HG03565 (cell line): ENCODE measurements at regions not wholly inside any gene's neighbourhood (a gene's known extent, or its start where the extent isn't known, plus 50 kb on each side); places are given as distances from the start of the nearest gene placed in this dataset.

Experiments used
- ATAC-seq: cut with Tn5 transposase; IDR thresholded peaks from one replicate; pipeline ENCODE4 v1.9.1; 2021; ENCODE audit warnings: mild to moderate bottlenecking, moderate library complexity; ENCODE audit not compliant: unreplicated experiment

GRCh38 chrX:87727620-87728019 lies 210.0 kb downstream of the KLHL4 start:
- ATAC-seq = no peak

- ATAC-seq = no peak
Measured at GRCh38 chrX:87728024-87728423, 210.4 kb downstream of the KLHL4 start.

DNA sequence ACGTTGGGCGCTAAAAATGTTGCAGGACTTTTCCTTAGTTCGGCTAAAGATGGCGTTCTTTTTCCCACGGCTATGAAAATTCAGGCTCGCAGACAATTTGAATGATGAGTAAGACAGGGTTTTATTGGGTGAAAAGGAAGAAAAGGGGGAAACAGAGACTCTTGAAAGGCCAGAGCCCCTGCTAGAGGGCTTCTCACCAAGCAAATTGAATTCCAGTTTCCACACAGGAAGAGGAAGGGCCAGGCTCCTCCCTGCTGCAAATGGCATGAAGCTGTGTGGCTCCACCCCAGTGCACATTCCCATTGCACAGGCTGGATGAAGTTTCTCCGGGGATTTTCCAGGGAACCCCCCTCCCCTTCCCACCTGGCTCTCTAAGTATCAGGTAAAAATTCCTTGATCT lies 210.9 kb downstream of the KLHL4 start:
- ATAC-seq = no peak

GRCh38 chrX:87732133-87732532 lies 214.5 kb downstream of the KLHL4 start:
- no peak for ATAC-seq

DNA sequence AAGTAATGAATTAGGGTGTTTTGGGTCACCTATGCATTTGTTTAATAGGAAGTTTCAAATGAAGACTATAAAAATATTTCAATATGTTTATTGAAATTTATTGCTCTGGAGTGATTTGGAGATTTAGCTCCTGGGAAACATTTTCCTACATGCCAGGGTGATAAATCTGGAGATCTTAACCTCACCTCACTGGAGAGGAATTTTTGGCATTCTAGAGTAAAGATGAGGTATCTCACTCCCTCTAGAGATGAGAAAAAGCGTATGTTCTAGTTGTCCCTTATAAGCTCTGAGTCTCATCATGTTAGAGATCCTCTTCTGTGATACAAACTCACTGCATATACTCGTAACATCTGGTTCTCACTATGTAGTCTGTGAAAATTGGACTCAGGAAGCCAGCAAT lies 219.0 kb downstream of the KLHL4 start:
- no peak for ATAC-seq

GRCh38 chrX:87744391-87744790 lies 226.8 kb downstream of the KLHL4 start:
- ATAC-seq = no peak

DNA sequence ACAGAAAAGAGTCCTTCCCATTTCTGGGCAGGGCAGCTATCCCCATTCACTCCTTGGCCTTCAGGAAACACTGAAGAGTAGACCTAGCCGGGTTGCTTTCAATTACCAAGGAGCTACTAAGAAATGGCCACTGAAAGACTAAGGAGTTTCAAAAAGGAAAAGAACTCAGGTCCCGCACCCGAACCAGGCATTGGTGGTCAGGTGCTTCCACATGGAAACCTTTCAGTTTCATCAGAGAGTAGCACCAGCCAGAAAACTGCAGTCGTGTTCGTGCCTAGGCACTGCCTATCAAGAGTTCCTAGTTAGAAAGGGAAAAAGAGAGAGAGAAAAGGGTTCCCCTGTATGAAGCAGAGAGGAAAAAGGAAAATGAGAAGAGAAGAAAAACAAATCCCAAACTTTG lies 237.9 kb downstream of the KLHL4 start:
- ATAC-seq = no peak

DNA sequence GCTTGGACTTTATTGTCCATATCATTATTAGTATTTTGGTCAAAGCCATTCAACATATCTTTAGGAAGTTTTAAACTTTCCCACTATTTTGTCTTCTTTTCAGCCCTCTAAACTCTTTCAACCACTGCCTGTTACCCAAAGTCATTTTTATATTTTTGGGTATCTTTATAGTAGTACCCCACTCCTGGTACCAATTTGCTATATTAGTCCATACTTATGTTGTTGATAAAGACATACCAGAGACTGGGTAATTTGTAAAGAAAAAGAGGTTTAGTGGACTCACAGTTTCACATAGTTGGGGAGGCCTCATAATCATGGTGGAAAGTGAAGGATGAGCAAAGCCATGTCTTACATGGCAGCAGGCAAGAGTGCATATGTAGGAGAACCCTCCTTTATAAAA lies 271.4 kb downstream of the KLHL4 start:
- ATAC-seq = no peak

DNA sequence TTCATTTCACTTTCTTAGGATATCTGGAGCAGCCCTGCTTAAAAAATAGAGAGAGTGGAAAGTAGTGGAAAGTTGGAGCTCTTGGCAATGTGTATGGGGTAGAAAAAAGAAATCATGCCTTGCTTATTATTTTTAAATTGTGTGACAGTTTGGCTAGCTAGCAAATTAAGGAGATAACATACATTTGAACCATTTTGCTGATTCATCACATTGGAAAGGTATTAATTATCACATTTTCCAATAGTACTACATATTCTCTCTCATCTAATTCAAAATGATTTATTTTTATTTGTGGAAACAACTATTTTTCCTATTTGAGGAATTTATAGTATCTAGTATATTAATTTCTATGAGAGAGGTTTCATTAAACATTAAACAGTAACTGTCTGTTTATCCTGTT lies 280.4 kb downstream of the KLHL4 start:
- no peak for ATAC-seq

- no peak for ATAC-seq
Measured at GRCh38 chrX:87805829-87806490, 288.4 kb downstream of the KLHL4 start.

- ATAC-seq = no peak
Measured at GRCh38 chrX:87808576-87809243, 291.1 kb downstream of the KLHL4 start.

- no peak for ATAC-seq
Measured at GRCh38 chrX:87813566-87813965, 296.0 kb downstream of the KLHL4 start.

GRCh38 chrX:87846956-87847355 lies 329.4 kb downstream of the KLHL4 start:
- ATAC-seq = no peak

- ATAC-seq = no peak
Measured at GRCh38 chrX:87873347-87873941, 355.8 kb downstream of the KLHL4 start.

GRCh38 chrX:87874043-87874442 lies 356.4 kb downstream of the KLHL4 start:
- no peak for ATAC-seq

GRCh38 chrX:87878926-87879325 lies 361.3 kb downstream of the KLHL4 start:
- no peak for ATAC-seq

GRCh38 chrX:87890437-87890836 lies 372.8 kb downstream of the KLHL4 start:
- no peak for ATAC-seq

GRCh38 chrX:87895421-87895820 lies 377.8 kb downstream of the KLHL4 start:
- no peak for ATAC-seq

DNA sequence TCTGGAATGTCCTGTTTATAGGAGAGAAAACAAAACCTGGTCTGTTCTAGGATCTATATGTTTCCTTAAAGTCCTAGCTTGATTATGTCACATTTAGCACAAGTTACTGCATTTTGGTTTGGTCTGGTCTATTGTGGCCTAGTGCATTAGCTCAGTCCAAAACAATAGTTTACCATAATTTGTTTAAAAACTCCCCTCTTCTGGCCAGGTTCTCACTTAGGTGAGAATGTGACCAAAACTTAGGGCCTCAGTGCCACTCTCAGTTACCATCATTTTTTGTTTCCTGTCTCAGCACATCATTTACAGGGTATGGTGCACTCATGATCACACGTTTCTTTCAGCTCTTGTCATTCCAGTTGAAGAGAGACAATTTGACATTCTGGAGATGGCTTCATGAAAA lies 378.5 kb downstream of the KLHL4 start:
- ATAC-seq = no peak

DNA sequence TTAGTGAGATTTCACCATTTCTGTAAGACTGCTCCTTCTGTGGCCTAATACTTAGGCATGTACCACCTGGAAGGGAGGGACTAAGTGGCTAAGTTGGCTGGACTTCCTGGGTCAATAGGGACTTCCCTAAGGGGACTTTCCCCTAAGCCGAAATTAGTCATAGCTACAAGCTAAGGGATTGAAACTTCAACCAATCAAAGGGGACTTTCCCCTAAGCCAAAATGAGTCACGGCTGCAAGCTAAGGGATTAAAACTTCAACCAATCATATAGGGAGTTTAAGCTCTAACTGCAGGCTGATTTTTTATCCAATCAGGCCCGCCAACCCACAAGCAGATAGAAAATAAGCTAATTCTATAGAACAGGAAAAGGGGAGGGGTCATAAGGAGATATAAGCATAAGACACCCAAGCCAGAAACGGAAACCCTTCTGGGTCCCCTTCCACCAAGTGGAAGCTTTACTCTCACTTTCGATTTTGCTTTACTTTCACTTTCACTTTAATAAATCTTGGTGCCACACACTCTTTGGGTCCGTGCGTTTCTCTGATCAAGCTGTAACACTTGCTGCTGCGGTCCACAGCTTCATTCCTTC lies 382.8 kb downstream of the KLHL4 start:
- ATAC-seq = peak; percentile 79

GRCh38 chrX:87901060-87901459 lies 383.5 kb downstream of the KLHL4 start:
- ATAC-seq = no peak

GRCh38 chrX:87914726-87915125 lies 397.1 kb downstream of the KLHL4 start:
- no peak for ATAC-seq
